CD4-positive, alpha-beta T cell treated with Interleukin-17A for 4 hours (primary cell): ENCODE measurements at regions not wholly inside any gene's neighbourhood (a gene's known extent, or its start where the extent isn't known, plus 50 kb on each side); places are given as distances from the start of the nearest gene placed in this dataset.

Experiments
- DNase-seq: peaks from one replicate; pipeline ENCODE4 v3.0.0-alpha.2; 2020; ENCODE audit warnings: mixed read lengths

GRCh38 chr14:98074111-98074510, 1197.9 kb downstream of the BCL11B start:
- no peak for DNase-seq

GRCh38 chr14:98077176-98077575, 1194.8 kb downstream of the BCL11B start:
- no peak for DNase-seq

- no peak for DNase-seq
Measured at GRCh38 chr14:98082833-98083232, 1189.2 kb downstream of the BCL11B start.

- no peak for DNase-seq
Measured at GRCh38 chr14:98085751-98086150, 1186.2 kb downstream of the BCL11B start.

- no peak for DNase-seq
Measured at GRCh38 chr14:98093111-98093510, 1178.9 kb downstream of the BCL11B start.

- no peak for DNase-seq
Measured at GRCh38 chr14:98099527-98099926, 1172.5 kb downstream of the BCL11B start.

- DNase-seq, result no peak
Measured at GRCh38 chr14:98101323-98101722, 1170.7 kb downstream of the BCL11B start.

- peak; percentile 46 for DNase-seq
Measured at GRCh38 chr14:98103705-98104104, 1168.3 kb downstream of the BCL11B start.

GRCh38 chr14:98109326-98109725, 1162.7 kb downstream of the BCL11B start:
- DNase-seq, result no peak

- DNase-seq, result no peak
Measured at GRCh38 chr14:98112194-98112780, 1159.7 kb downstream of the BCL11B start.

GRCh38 chr14:98114122-98114895, 1157.7 kb downstream of the BCL11B start:
- DNase-seq, result no peak

- no peak for DNase-seq
Measured at GRCh38 chr14:98114946-98115345, 1157.1 kb downstream of the BCL11B start.

- DNase-seq, result no peak
Measured at GRCh38 chr14:98118749-98119148, 1153.2 kb downstream of the BCL11B start.

GRCh38 chr14:98119739-98120138, 1152.3 kb downstream of the BCL11B start:
- no peak for DNase-seq

- DNase-seq, result peak; percentile 23
Measured at GRCh38 chr14:98120831-98121464, 1151.0 kb downstream of the BCL11B start.

GRCh38 chr14:98122527-98122926, 1149.5 kb downstream of the BCL11B start:
- peak; percentile 19 for DNase-seq

- no peak for DNase-seq
Measured at GRCh38 chr14:98130691-98131090, 1141.3 kb downstream of the BCL11B start.

- DNase-seq, result no peak
Measured at GRCh38 chr14:98131406-98131805, 1140.6 kb downstream of the BCL11B start.

- DNase-seq, result no peak
Measured at GRCh38 chr14:98133806-98134205, 1138.2 kb downstream of the BCL11B start.

- peak; percentile 64 for DNase-seq
Measured at GRCh38 chr14:98136012-98136789, 1135.8 kb downstream of the BCL11B start.

GRCh38 chr14:98137131-98138025, 1134.6 kb downstream of the BCL11B start:
- DNase-seq, result peak; percentile 19

- peak; percentile 79 for DNase-seq
Measured at GRCh38 chr14:98138666-98139065, 1133.3 kb downstream of the BCL11B start.
